ENCODE measurements at regions not wholly inside any gene's neighbourhood (a gene's known extent, or its start where the extent isn't known, plus 50 kb on each side); places are given as distances from the start of the nearest gene placed in this dataset.
"Not testable (repeated sequence)": the region's sequence is repeated elsewhere in the genome, so short reads cannot be mapped to it uniquely, and the experiment has no call there.

- POLR2A ChIA-PET, result no interaction called here
- intact Hi-C loops (cut with DNase I, micrococcal nuclease), result no loop called here
- Mint-ChIP-seq H3K4me1 (no peaks in the 10 kb centered on the region), H3K4me3 (no peak overlapping the region), H3K27me3 (no peaks in the 10 kb centered on the region), H3K27ac (no peak overlapping the region), H3K36me3 (ENCODE audit: low read depth) (no peaks in the 10 kb centered on the region), H3K9me3 (ENCODE audit: low read depth) (peaks cover 2% of the 10 kb centered on the region)
- CTCF ChIA-PET, result no interaction called here
- DNase-seq, result no peak
- ATAC-seq, result no peak
Measured at GRCh38 chr3:104908761-104909160, 457.9 kb upstream of the ALCAM start.

GRCh38 chr3:104909198-104909597, 457.5 kb upstream of the ALCAM start:
- DNase-seq, result no peak
- no peak for ATAC-seq
- Mint-ChIP-seq H3K4me1 (no peaks in the 10 kb centered on the region), H3K4me3 (no peak overlapping the region), H3K27me3 (no peaks in the 10 kb centered on the region), H3K27ac (no peak overlapping the region), H3K36me3 (ENCODE audit: low read depth) (no peaks in the 10 kb centered on the region), H3K9me3 (ENCODE audit: low read depth) (peaks cover 2% of the 10 kb centered on the region)
- CTCF ChIA-PET, result no interaction called here
- intact Hi-C loops (cut with DNase I, micrococcal nuclease), result no loop called here
- POLR2A ChIA-PET, result no interaction called here

- H3K4me3 Mint-ChIP-seq, result no peak overlapping the region
- intact Hi-C loops (cut with DNase I, micrococcal nuclease), result no loop called here
- no peaks in the 10 kb centered on the region for H3K4me1 Mint-ChIP-seq
- ChIA-PET CTCF (no interaction called here), POLR2A (no interaction called here)
- no peaks in the 10 kb centered on the region for H3K27me3 Mint-ChIP-seq
- peaks cover under 1% of the 10 kb centered on the region for H3K9me3 Mint-ChIP-seq (ENCODE audit: low read depth)
- no peaks in the 10 kb centered on the region for H3K36me3 Mint-ChIP-seq (ENCODE audit: low read depth)
- DNase-seq, result no peak
- ATAC-seq, result no peak
- H3K27ac Mint-ChIP-seq, result no peak overlapping the region
Measured at GRCh38 chr3:104909721-104910120, 457.0 kb upstream of the ALCAM start.

GRCh38 chr3:104911376-104911775, 455.3 kb upstream of the ALCAM start:
- ChIA-PET POLR2A (no interaction called here), CTCF (no interaction called here)
- no peak overlapping the region for H3K4me3 Mint-ChIP-seq
- DNase-seq, result no peak
- ATAC-seq, result no peak
- no peaks in the 10 kb centered on the region for H3K4me1 Mint-ChIP-seq
- no peaks in the 10 kb centered on the region for H3K9me3 Mint-ChIP-seq (ENCODE audit: low read depth)
- no peak overlapping the region for H3K27ac Mint-ChIP-seq
- intact Hi-C loops (cut with DNase I, micrococcal nuclease), result no loop called here
- no peaks in the 10 kb centered on the region for H3K27me3 Mint-ChIP-seq
- no peaks in the 10 kb centered on the region for H3K36me3 Mint-ChIP-seq (ENCODE audit: low read depth)

- no peak overlapping the region for H3K4me3 Mint-ChIP-seq
- intact Hi-C loops (cut with DNase I, micrococcal nuclease), result no loop called here
- POLR2A ChIA-PET, result no interaction called here
Measured at GRCh38 chr3:104916971-104917370, 449.7 kb upstream of the ALCAM start.

GRCh38 chr3:104920512-104920911, 446.2 kb upstream of the ALCAM start:
- no peak overlapping the region for H3K4me3 Mint-ChIP-seq
- POLR2A ChIA-PET, result no interaction called here
- no peaks in the 10 kb centered on the region for H3K4me1 Mint-ChIP-seq
- CTCF ChIA-PET, result no interaction called here
- peaks cover 2% of the 10 kb centered on the region for H3K9me3 Mint-ChIP-seq (ENCODE audit: low read depth)
- no peak for DNase-seq
- intact Hi-C loops (cut with DNase I, micrococcal nuclease), result no loop called here
- no peaks in the 10 kb centered on the region for H3K27me3 Mint-ChIP-seq
- no peak for ATAC-seq
- no peak overlapping the region for H3K27ac Mint-ChIP-seq
- H3K36me3 Mint-ChIP-seq (ENCODE audit: low read depth), result no peaks in the 10 kb centered on the region

More at GRCh38 chr3:104916971-104917370, 449.7 kb upstream of the ALCAM start:
- no peaks in the 10 kb centered on the region for H3K27me3 Mint-ChIP-seq
- no peaks in the 10 kb centered on the region for H3K36me3 Mint-ChIP-seq (ENCODE audit: low read depth)
- H3K27ac Mint-ChIP-seq, result no peak overlapping the region
- CTCF ChIA-PET, result no interaction called here
- H3K9me3 Mint-ChIP-seq (ENCODE audit: low read depth), result peaks cover 2% of the 10 kb centered on the region
- ATAC-seq (no peak), DNase-seq (no peak)
- no peaks in the 10 kb centered on the region for H3K4me1 Mint-ChIP-seq

GRCh38 chr3:104933972-104934371, 432.7 kb upstream of the ALCAM start:
- intact Hi-C loops (cut with DNase I, micrococcal nuclease), result no loop called here
- DNase-seq (no peak), ATAC-seq (no peak)
- Mint-ChIP-seq H3K9me3 (ENCODE audit: low read depth) (peaks cover 8% of the 10 kb centered on the region), H3K27ac (no peak overlapping the region), H3K27me3 (no peaks in the 10 kb centered on the region), H3K4me1 (no peaks in the 10 kb centered on the region), H3K36me3 (ENCODE audit: low read depth) (no peaks in the 10 kb centered on the region), H3K4me3 (no peak overlapping the region)
- ChIA-PET POLR2A (no interaction called here), CTCF (no interaction called here)

GRCh38 chr3:104935613-104936012, 431.1 kb upstream of the ALCAM start:
- Mint-ChIP-seq H3K36me3 (ENCODE audit: low read depth) (no peaks in the 10 kb centered on the region), H3K4me3 (no peak overlapping the region), H3K27me3 (no peaks in the 10 kb centered on the region), H3K27ac (no peak overlapping the region), H3K9me3 (ENCODE audit: low read depth) (peaks cover 6% of the 10 kb centered on the region), H3K4me1 (no peaks in the 10 kb centered on the region)
- POLR2A ChIA-PET, result no interaction called here
- DNase-seq (no peak), ATAC-seq (no peak)
- CTCF ChIA-PET, result no interaction called here
- intact Hi-C loops (cut with DNase I, micrococcal nuclease), result no loop called here

GRCh38 chr3:104939196-104939595, 427.5 kb upstream of the ALCAM start:
- no peak overlapping the region for H3K4me3 Mint-ChIP-seq
- H3K27me3 Mint-ChIP-seq, result no peaks in the 10 kb centered on the region
- no peaks in the 10 kb centered on the region for H3K36me3 Mint-ChIP-seq (ENCODE audit: low read depth)
- no peak overlapping the region for H3K27ac Mint-ChIP-seq
- no peaks in the 10 kb centered on the region for H3K9me3 Mint-ChIP-seq (ENCODE audit: low read depth)
- POLR2A ChIA-PET, result no interaction called here
- DNase-seq, result no peak
- CTCF ChIA-PET, result interaction anchor here (0.6 kb wide), 1 partner anchor 178 kb away, joined by 3 read pairs; no protein-coding TSS in a partner anchor
- intact Hi-C loops (cut with DNase I, micrococcal nuclease), result no loop called here
- no peak for ATAC-seq
- H3K4me1 Mint-ChIP-seq, result no peaks in the 10 kb centered on the region

- ChIA-PET CTCF (interaction anchor here (1.1 kb wide), 1 partner anchor 9 kb away, joined by 3 read pairs; no protein-coding TSS in a partner anchor), POLR2A (no interaction called here)
- ATAC-seq, result no peak
- intact Hi-C loops (cut with DNase I, micrococcal nuclease), result no loop called here
- Mint-ChIP-seq H3K9me3 (ENCODE audit: low read depth) (peaks cover 4% of the 10 kb centered on the region), H3K4me3 (no peak overlapping the region), H3K36me3 (ENCODE audit: low read depth) (no peaks in the 10 kb centered on the region), H3K27me3 (no peaks in the 10 kb centered on the region), H3K27ac (no peak overlapping the region), H3K4me1 (no peaks in the 10 kb centered on the region)
- no peak for DNase-seq
Measured at GRCh38 chr3:104941785-104942184, 424.9 kb upstream of the ALCAM start.

GRCh38 chr3:104943974-104944373, 422.7 kb upstream of the ALCAM start:
- no peaks in the 10 kb centered on the region for H3K4me1 Mint-ChIP-seq
- H3K4me3 Mint-ChIP-seq, result no peak overlapping the region
- no peaks in the 10 kb centered on the region for H3K27me3 Mint-ChIP-seq
- peaks cover 4% of the 10 kb centered on the region for H3K9me3 Mint-ChIP-seq (ENCODE audit: low read depth)
- DNase-seq, result no peak
- no peaks in the 10 kb centered on the region for H3K36me3 Mint-ChIP-seq (ENCODE audit: low read depth)
- no peak for ATAC-seq
- ChIA-PET CTCF (no interaction called here), POLR2A (no interaction called here)
- intact Hi-C loops (cut with DNase I, micrococcal nuclease), result no loop called here
- no peak overlapping the region for H3K27ac Mint-ChIP-seq

- POLR2A ChIA-PET, result no interaction called here
- H3K4me1 Mint-ChIP-seq, result no peaks in the 10 kb centered on the region
- H3K4me3 Mint-ChIP-seq, result no peak overlapping the region
- CTCF ChIA-PET, result no interaction called here
- intact Hi-C loops (cut with DNase I, micrococcal nuclease), result no loop called here
- H3K27ac Mint-ChIP-seq, result no peak overlapping the region
- H3K36me3 Mint-ChIP-seq (ENCODE audit: low read depth), result no peaks in the 10 kb centered on the region
- ATAC-seq, result no peak
- H3K9me3 Mint-ChIP-seq (ENCODE audit: low read depth), result peaks cover 4% of the 10 kb centered on the region
- no peaks in the 10 kb centered on the region for H3K27me3 Mint-ChIP-seq
- no peak for DNase-seq
Measured at GRCh38 chr3:104947943-104948342, 418.8 kb upstream of the ALCAM start.

GRCh38 chr3:104949810-104950209, 416.9 kb upstream of the ALCAM start:
- POLR2A ChIA-PET; ATAC-seq; intact Hi-C loops (cut with DNase I, micrococcal nuclease); H3K27ac Mint-ChIP-seq; H3K36me3 Mint-ChIP-seq (ENCODE audit: low read depth); H3K4me1 Mint-ChIP-seq; H3K4me3 Mint-ChIP-seq; H3K27me3 Mint-ChIP-seq; DNase-seq; H3K9me3 Mint-ChIP-seq (ENCODE audit: low read depth): not testable (repeated sequence)
- CTCF ChIA-PET, result interaction anchor here (1.5 kb wide), 1 partner anchor 8 kb away, joined by 3 read pairs; no protein-coding TSS in a partner anchor
